Loucy (cell line): ENCODE measurements at regions not wholly inside any gene's neighbourhood (a gene's known extent, or its start where the extent isn't known, plus 50 kb on each side); places are given as distances from the start of the nearest gene placed in this dataset.
A peak's percentile ranks its signal among the peaks of the same experiment; 100 is the strongest.
"Not testable (repeated sequence)": the region's sequence is repeated elsewhere in the genome, so short reads cannot be mapped to it uniquely, and the experiment has no call there.

Source experiments
- H2AFZ ChIP-seq: fragments of 200-600 bp; sonication (generic); 2 replicates; pipeline ENCODE4 v1.6.0; 2016; ENCODE audit warnings: antibody characterized with exemption, mild to moderate bottlenecking, low read length, moderate library complexity
- H3F3A ChIP-seq: fragments of 200-600 bp; 2 replicates; pipeline ENCODE4 v1.6.0; 2016; ENCODE audit warnings: antibody characterized with exemption, low read depth, mild to moderate bottlenecking
- H3K27me3 ChIP-seq: fragments of 200-600 bp; sonication (generic); 2 replicates; pipeline ENCODE4 v1.6.1; 2014; ENCODE audit warnings: low read length, mild to moderate bottlenecking; ENCODE audit not compliant: insufficient read depth, poor library complexity, severe bottlenecking
- H3K36me3 ChIP-seq: fragments of 200-600 bp; sonication (generic); 2 replicates; pipeline ENCODE4 v1.6.1; 2016; ENCODE audit warnings: low read length; ENCODE audit not compliant: insufficient read depth
- H3K4me1 ChIP-seq: fragments of 200-600 bp; sonication (generic); 2 replicates; pipeline ENCODE4 v1.5.1; 2014; ENCODE audit warnings: low read length, mild to moderate bottlenecking; ENCODE audit not compliant: insufficient read depth, poor library complexity, severe bottlenecking
- H3K4me2 ChIP-seq: fragments of 200-600 bp; sonication (generic); 2 replicates; pipeline ENCODE4 v1.6.0; 2014; ENCODE audit warnings: antibody characterized with exemption, low read length, low read depth, mild to moderate bottlenecking; ENCODE audit not compliant: poor library complexity, severe bottlenecking
- H3K4me3 ChIP-seq: fragments of 200-600 bp; sonication (generic); 2 replicates; pipeline ENCODE4 v1.5.1; 2014; ENCODE audit warnings: low read length, mild to moderate bottlenecking, mixed read lengths; ENCODE audit not compliant: poor library complexity, severe bottlenecking
- H3K79me2 ChIP-seq: fragments of 200-600 bp; sonication (generic); 2 replicates; pipeline ENCODE4 v1.6.1; 2014; ENCODE audit warnings: low read length; ENCODE audit not compliant: insufficient read depth
- H3K9ac ChIP-seq: fragments of 200-600 bp; sonication (generic); 2 replicates; pipeline ENCODE4 v1.6.0; 2014; ENCODE audit warnings: mild to moderate bottlenecking, low read depth, low read length, moderate library complexity; ENCODE audit not compliant: poor library complexity, severe bottlenecking
- H3K9me2 ChIP-seq: fragments of 200-600 bp; sonication (generic); replicated peaks from 2 replicates; pipeline ENCODE4 v1.6.1; 2016; ENCODE audit warnings: low read depth, low read length, mixed read lengths
- H3K9me3 ChIP-seq: fragments of 200-600 bp; sonication (generic); 2 replicates; pipeline ENCODE4 v1.6.1; 2014; ENCODE audit warnings: mild to moderate bottlenecking, antibody characterized with exemption, low read length, low read depth; ENCODE audit not compliant: insufficient read depth
- H4K20me1 ChIP-seq: fragments of 200-600 bp; sonication (generic); 2 replicates; pipeline ENCODE4 v1.6.0; 2014; ENCODE audit warnings: antibody characterized with exemption, low read length, mild to moderate bottlenecking; ENCODE audit not compliant: insufficient read depth, poor library complexity, severe bottlenecking
- EZH2phosphoT487 ChIP-seq: fragments of 200-600 bp; IDR thresholded peaks from 2 replicates; pipeline ENCODE4 v1.6.1; 2018; ENCODE audit warnings: antibody characterized with exemption, mild to moderate bottlenecking, moderate library complexity, borderline replicate concordance
- TF ChIP-seq, protein P1 (sequence below): fragments of 200-600 bp; sonication (generic); conservative IDR thresholded peaks from 2 replicates; pipeline ENCODE4 v1.5.1; 2014; ENCODE audit warnings: mild to moderate bottlenecking, antibody characterized with exemption, low read length

GRCh38 chr6:68196645-68197044 lies 438.4 kb upstream of the ADGRB3 start:
- Histone ChIP-seq H3K9ac (no peak overlapping the region), H3K9me3 (no peaks in the 10 kb centered on the region), H3K27me3 (no peaks in the 10 kb centered on the region), H4K20me1 (no peaks in the 10 kb centered on the region), H3F3A (no peaks in the 10 kb centered on the region), H3K9me2 (no peaks in the 10 kb centered on the region), H3K36me3 (no peaks in the 10 kb centered on the region), H2AFZ (no peak overlapping the region), H3K79me2 (no peaks in the 10 kb centered on the region), H3K4me2 (no peak overlapping the region), H3K4me1 (no peaks in the 10 kb centered on the region), H3K4me3 (no peak overlapping the region)
- TF ChIP-seq, protein P1, sequence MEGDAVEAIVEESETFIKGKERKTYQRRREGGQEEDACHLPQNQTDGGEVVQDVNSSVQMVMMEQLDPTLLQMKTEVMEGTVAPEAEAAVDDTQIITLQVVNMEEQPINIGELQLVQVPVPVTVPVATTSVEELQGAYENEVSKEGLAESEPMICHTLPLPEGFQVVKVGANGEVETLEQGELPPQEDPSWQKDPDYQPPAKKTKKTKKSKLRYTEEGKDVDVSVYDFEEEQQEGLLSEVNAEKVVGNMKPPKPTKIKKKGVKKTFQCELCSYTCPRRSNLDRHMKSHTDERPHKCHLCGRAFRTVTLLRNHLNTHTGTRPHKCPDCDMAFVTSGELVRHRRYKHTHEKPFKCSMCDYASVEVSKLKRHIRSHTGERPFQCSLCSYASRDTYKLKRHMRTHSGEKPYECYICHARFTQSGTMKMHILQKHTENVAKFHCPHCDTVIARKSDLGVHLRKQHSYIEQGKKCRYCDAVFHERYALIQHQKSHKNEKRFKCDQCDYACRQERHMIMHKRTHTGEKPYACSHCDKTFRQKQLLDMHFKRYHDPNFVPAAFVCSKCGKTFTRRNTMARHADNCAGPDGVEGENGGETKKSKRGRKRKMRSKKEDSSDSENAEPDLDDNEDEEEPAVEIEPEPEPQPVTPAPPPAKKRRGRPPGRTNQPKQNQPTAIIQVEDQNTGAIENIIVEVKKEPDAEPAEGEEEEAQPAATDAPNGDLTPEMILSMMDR, result peak; percentile 43
- TF ChIP-seq EZH2phosphoT487, result no peak

DNA sequence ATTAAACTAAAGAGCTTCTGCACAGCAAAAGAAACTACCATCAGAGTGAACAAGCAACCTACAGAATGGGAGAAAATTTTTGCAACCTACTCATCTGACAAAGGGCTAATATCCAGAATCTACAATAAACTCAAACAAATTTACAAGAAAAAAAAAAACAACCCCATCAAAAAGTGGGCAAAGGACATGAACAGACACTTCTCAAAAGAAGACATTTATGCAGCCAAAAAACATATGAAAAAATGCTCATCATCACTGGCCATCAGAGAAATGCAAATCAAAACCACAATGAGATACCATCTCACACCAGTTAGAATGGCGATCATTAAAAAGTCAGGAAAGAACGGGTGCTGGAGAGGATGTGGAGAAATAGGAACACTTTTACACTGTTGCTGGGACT lies 439.3 kb upstream of the ADGRB3 start:
- H3K4me2 ChIP-seq, H3K9me2 ChIP-seq, H3K4me3 ChIP-seq, H4K20me1 ChIP-seq, H3K36me3 ChIP-seq, H3K79me2 ChIP-seq, H2AFZ ChIP-seq, H3K27me3 ChIP-seq, H3K4me1 ChIP-seq, H3F3A ChIP-seq, H3K9ac ChIP-seq, H3K9me3 ChIP-seq: not testable (repeated sequence)

DNA sequence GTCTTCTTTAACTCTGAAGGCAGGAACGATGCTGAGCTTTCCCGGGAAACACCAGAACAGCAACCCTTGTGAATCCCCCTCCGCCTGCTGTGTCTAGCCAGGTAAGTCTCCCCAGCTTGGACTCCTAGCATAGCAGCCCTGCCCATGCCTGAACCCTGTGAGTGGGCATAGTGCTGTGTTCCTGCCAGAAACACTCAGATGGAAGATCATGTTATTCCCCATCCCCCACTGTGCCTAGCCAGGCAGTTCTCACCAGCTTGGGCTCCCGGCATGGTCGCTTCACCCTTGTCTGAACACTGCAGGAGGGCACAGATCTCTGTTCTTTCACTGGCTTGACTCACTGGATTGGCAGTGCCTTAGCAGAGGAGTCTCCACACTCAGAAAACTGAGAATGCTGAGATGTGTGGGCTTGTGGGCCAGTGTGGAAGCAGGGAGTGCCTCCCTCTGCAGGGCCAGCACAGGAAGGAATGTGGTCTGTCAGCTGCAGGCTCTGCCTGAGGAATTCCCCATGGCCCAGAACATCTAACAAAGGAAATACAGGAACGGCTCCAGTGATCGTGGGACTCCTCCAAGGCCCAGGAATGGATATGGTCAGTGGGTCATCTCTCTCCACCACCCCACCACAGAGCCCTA lies 440.1 kb upstream of the ADGRB3 start:
- Histone ChIP-seq H3K4me1 (no peaks in the 10 kb centered on the region), H3K79me2 (no peaks in the 10 kb centered on the region), H3K9me2 (no peaks in the 10 kb centered on the region), H3K9me3 (no peaks in the 10 kb centered on the region), H3K4me2 (no peak overlapping the region), H3F3A (no peaks in the 10 kb centered on the region), H3K4me3 (no peak overlapping the region), H3K9ac (no peak overlapping the region), H2AFZ (no peak overlapping the region), H3K27me3 (no peaks in the 10 kb centered on the region), H4K20me1 (no peaks in the 10 kb centered on the region), H3K36me3 (no peaks in the 10 kb centered on the region)
- no peak for TF ChIP-seq EZH2phosphoT487
- TF ChIP-seq, protein P1, result no peak

DNA sequence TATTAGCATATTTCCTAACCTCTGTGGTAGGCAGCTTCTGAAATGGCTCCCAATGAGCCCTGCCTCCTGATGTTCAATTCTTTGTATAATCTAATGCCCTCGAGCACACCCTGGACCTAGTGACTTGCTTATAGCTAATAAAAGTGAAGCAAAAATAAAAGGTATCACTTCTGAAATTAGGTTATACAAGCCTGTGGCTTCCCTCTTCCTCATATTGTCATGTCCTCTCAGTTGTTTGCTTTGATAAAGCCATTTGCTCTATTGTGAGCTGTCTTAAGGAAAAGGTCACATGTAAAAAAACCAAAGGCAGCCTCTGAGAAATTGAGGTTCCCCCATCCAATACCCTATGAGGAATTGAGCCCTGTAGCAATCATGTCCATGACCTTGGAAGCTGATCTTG lies 442.1 kb upstream of the ADGRB3 start:
- Histone ChIP-seq H3F3A (no peaks in the 10 kb centered on the region), H3K9me2 (no peaks in the 10 kb centered on the region), H3K9ac (no peak overlapping the region), H3K36me3 (no peaks in the 10 kb centered on the region), H3K4me1 (no peaks in the 10 kb centered on the region), H2AFZ (no peak overlapping the region), H3K27me3 (no peaks in the 10 kb centered on the region), H3K4me2 (no peak overlapping the region), H3K4me3 (no peak overlapping the region), H3K9me3 (no peaks in the 10 kb centered on the region), H4K20me1 (no peaks in the 10 kb centered on the region), H3K79me2 (no peaks in the 10 kb centered on the region)
- no peak for TF ChIP-seq EZH2phosphoT487
- TF ChIP-seq, protein P1, result no peak
